Vagina (tissue), 2 donors: ENCODE measurements at regions not wholly inside any gene's neighbourhood (a gene's known extent, or its start where the extent isn't known, plus 50 kb on each side); places are given as distances from the start of the nearest gene placed in this dataset.

Experiments
- POLR2A ChIP-seq, 2 donors: fragments of 450-650 bp; IDR thresholded peaks; one replicate each; pipeline ENCODE4 v1.6.1; 2017; ENCODE audit warnings: antibody characterized with exemption in 2 of 2, mild to moderate bottlenecking in 2 of 2, moderate library complexity in 2 of 2
- TF ChIP-seq, protein P1 (sequence below), 3 experiments: fragments of 450-650 bp in 2 of 3; fragments of 200-600 bp in 1 of 3; sonication (generic) in 1 of 3; IDR thresholded peaks; one replicate each; pipeline ENCODE4 v1.5.1; 2017 to 2019; ENCODE audit warnings: antibody characterized with exemption in 3 of 3, mild to moderate bottlenecking in 2 of 3, moderate library complexity in 2 of 3

DNA sequence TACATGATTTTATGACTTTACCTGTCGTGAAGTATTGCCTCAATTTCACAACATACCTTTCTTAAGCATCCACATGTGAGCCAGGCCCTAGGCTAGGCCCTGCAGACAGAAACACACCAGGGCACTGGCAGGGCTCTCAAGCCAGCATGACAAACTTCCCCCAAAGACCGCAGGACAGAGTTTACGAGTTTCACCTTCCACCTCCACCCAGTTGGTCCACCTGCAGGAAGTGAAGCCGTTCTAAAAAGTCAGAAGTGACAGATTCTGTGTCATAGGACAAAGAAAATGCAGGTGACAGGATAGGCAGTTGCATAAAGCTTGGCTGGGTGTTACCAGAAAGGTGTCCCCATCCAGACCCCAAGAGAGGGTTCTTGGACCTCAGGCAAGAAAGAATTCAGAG lies 382.3 kb downstream of the PCNX1 start:
- no peak for TF ChIP-seq POLR2A (IDR thresholded peaks at IDR 0.05)
- TF ChIP-seq, protein P1, sequence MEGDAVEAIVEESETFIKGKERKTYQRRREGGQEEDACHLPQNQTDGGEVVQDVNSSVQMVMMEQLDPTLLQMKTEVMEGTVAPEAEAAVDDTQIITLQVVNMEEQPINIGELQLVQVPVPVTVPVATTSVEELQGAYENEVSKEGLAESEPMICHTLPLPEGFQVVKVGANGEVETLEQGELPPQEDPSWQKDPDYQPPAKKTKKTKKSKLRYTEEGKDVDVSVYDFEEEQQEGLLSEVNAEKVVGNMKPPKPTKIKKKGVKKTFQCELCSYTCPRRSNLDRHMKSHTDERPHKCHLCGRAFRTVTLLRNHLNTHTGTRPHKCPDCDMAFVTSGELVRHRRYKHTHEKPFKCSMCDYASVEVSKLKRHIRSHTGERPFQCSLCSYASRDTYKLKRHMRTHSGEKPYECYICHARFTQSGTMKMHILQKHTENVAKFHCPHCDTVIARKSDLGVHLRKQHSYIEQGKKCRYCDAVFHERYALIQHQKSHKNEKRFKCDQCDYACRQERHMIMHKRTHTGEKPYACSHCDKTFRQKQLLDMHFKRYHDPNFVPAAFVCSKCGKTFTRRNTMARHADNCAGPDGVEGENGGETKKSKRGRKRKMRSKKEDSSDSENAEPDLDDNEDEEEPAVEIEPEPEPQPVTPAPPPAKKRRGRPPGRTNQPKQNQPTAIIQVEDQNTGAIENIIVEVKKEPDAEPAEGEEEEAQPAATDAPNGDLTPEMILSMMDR (IDR thresholded peaks at IDR 0.05): no peak
